ENCODE measurements at regions not wholly inside any gene's neighbourhood (a gene's known extent, or its start where the extent isn't known, plus 50 kb on each side); places are given as distances from the start of the nearest gene placed in this dataset.
A peak's percentile ranks its signal among the peaks of the same experiment; 100 is the strongest.
"Not testable (repeated sequence)": the region's sequence is repeated elsewhere in the genome, so short reads cannot be mapped to it uniquely, and the experiment has no call there.

DNA sequence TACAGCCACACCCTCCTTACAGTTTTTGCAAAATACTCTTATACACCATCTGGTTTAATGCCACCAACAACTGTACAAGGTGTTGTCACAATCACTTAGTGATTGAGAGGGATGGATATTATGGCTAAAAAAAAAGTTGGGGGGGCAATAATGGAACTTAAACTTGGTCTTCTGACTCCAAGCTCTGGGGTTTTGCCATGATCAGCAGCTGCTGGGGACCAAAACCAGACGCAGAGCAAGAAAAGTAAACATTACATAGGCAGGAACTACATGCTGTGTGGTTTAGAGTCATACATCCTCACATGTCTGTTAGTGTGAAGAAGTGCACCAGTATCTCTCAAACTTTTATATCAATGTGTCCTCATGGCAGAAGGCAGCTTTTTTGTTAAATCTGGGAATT, 152.4 kb downstream of the TBC1D2B start:
- H3K4me3 ChIP-seq (ENCODE audit: control insufficient read depth, low read depth, low read length); DNase-seq (ENCODE audit: low read depth): not testable (repeated sequence)

- TF ChIP-seq, protein P1, sequence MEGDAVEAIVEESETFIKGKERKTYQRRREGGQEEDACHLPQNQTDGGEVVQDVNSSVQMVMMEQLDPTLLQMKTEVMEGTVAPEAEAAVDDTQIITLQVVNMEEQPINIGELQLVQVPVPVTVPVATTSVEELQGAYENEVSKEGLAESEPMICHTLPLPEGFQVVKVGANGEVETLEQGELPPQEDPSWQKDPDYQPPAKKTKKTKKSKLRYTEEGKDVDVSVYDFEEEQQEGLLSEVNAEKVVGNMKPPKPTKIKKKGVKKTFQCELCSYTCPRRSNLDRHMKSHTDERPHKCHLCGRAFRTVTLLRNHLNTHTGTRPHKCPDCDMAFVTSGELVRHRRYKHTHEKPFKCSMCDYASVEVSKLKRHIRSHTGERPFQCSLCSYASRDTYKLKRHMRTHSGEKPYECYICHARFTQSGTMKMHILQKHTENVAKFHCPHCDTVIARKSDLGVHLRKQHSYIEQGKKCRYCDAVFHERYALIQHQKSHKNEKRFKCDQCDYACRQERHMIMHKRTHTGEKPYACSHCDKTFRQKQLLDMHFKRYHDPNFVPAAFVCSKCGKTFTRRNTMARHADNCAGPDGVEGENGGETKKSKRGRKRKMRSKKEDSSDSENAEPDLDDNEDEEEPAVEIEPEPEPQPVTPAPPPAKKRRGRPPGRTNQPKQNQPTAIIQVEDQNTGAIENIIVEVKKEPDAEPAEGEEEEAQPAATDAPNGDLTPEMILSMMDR (conservative IDR thresholded peaks at IDR 0.05; ENCODE audit: control insufficient read depth, insufficient read depth, low read depth, low read length), result no peak
- DNase-seq (ENCODE audit: low read depth), result no peak
- no peak overlapping the region for H3K4me3 ChIP-seq (ENCODE audit: control insufficient read depth, low read depth, low read length)
Measured at GRCh38 chr15:77921664-77922063, 155.8 kb downstream of the TBC1D2B start.

- H3K4me3 ChIP-seq (ENCODE audit: control insufficient read depth, low read depth, low read length); DNase-seq (ENCODE audit: low read depth): not testable (repeated sequence)
Measured at GRCh38 chr15:77916966-77917635, 160.4 kb downstream of the TBC1D2B start.

GRCh38 chr15:77915961-77916330, 161.6 kb downstream of the TBC1D2B start:
- not testable (repeated sequence) for DNase-seq (ENCODE audit: low read depth); H3K4me3 ChIP-seq (ENCODE audit: control insufficient read depth, low read depth, low read length)

- TF ChIP-seq, protein P1 (conservative IDR thresholded peaks at IDR 0.05; ENCODE audit: control insufficient read depth, insufficient read depth, low read depth, low read length), result no peak
- DNase-seq (ENCODE audit: low read depth), result no peak
- H3K4me3 ChIP-seq (ENCODE audit: control insufficient read depth, low read depth, low read length), result no peak overlapping the region
Measured at GRCh38 chr15:77915261-77915960, 162.1 kb downstream of the TBC1D2B start.

DNA sequence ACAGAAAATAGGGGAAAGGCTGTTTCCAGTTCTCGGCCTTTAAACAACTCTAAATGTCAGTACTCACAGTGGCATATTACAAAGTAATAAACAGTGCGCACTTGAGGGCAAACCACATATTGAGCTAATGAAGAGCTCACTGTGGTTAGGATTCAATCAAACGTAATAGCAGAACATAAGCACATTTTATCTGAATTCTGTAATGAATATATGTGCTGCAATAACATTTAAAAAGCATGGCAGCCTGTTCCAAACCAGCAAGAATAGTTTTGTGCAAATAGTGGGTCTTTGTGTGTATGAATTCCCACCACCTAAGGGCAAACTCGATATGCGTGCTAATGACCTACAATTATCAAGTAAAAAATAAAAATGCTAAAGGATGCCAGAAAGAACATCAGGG, 163.0 kb downstream of the TBC1D2B start:
- not testable (repeated sequence) for DNase-seq (ENCODE audit: low read depth)

GRCh38 chr15:77910030-77910911, 167.2 kb downstream of the TBC1D2B start:
- peak; percentile 63 for DNase-seq (ENCODE audit: low read depth)
- TF ChIP-seq, protein P1 (conservative IDR thresholded peaks at IDR 0.05; ENCODE audit: control insufficient read depth, insufficient read depth, low read depth, low read length), result peak; percentile 37
- H3K4me3 ChIP-seq (ENCODE audit: control insufficient read depth, low read depth, low read length), result peak overlapping the region; percentile 30

More for the DNA sequence above, 163.0 kb downstream of the TBC1D2B start:
- H3K4me3 ChIP-seq (ENCODE audit: control insufficient read depth, low read depth, low read length), result not testable (repeated sequence)

- H3K4me3 ChIP-seq (ENCODE audit: control insufficient read depth, low read depth, low read length), result no peak overlapping the region
- no peak for DNase-seq (ENCODE audit: low read depth)
- TF ChIP-seq, protein P1 (conservative IDR thresholded peaks at IDR 0.05; ENCODE audit: control insufficient read depth, insufficient read depth, low read depth, low read length), result no peak
Measured at GRCh38 chr15:77909182-77909940, 168.2 kb downstream of the TBC1D2B start.

DNA sequence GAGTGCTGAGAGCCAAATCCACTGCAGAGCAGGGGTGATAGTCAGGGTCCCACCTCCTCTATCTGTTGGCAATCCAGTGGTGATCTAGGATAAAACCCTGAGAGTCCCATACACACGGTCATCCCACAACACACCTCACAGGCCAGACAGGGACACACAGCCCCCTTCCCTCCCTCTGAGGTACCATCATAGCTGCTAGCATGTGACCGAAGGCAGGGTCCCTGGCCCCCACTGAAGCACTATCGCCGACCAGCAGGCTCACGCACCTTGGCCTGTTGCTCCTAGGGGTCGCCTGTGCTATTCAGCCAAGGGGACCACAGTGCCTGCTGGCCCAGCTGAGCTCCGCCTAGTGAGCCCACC, 168.8 kb downstream of the TBC1D2B start:
- not testable (repeated sequence) for DNase-seq (ENCODE audit: low read depth); H3K4me3 ChIP-seq (ENCODE audit: control insufficient read depth, low read depth, low read length)

All from fibroblast of mammary gland (primary cell).